ENCODE measurements at regions not wholly inside any gene's neighbourhood (a gene's known extent, or its start where the extent isn't known, plus 50 kb on each side); places are given as distances from the start of the nearest gene placed in this dataset.

GRCh38 chr2:76251342-76251741 is 540.6 kb upstream of the GCFC2 start:
- no peak overlapping the region for H3K4me3 ChIP-seq (ENCODE audit: low read depth, low read length)
- TF ChIP-seq CTCF (IDR thresholded peaks at IDR 0.05; ENCODE audit: low read depth, low read length): no peak
- DNase-seq (ENCODE audit: low read depth, low spot score): no peak
- in situ Hi-C loops (cut with HindIII; ENCODE audit: low sequenced_read_pairs): no loop called here

DNA sequence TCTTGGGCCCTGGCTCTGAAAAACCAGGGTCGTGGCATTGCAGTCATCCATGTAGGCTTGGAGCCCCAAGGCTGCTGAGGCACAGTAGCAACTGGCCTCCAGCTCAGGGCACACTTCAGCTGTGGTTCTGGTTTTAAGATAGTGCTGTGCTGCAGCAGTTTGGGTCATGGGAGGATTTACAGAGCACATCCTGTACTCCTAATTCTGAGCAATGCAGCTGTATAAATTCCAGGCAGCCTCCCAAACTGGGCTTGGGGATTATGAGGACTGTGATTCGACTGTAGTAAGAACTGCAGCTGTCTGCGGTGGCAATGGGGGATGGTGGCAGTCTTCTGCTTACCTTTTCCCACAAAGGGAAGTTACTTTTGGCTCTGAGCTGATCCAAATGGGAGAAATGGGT is 536.3 kb upstream of the GCFC2 start:
- TF ChIP-seq CTCF (IDR thresholded peaks at IDR 0.05; ENCODE audit: low read depth, low read length): no peak
- no peak overlapping the region for H3K4me3 ChIP-seq (ENCODE audit: low read depth, low read length)
- DNase-seq (ENCODE audit: low read depth, low spot score): no peak
- in situ Hi-C loops (cut with HindIII; ENCODE audit: low sequenced_read_pairs): no loop called here

DNA sequence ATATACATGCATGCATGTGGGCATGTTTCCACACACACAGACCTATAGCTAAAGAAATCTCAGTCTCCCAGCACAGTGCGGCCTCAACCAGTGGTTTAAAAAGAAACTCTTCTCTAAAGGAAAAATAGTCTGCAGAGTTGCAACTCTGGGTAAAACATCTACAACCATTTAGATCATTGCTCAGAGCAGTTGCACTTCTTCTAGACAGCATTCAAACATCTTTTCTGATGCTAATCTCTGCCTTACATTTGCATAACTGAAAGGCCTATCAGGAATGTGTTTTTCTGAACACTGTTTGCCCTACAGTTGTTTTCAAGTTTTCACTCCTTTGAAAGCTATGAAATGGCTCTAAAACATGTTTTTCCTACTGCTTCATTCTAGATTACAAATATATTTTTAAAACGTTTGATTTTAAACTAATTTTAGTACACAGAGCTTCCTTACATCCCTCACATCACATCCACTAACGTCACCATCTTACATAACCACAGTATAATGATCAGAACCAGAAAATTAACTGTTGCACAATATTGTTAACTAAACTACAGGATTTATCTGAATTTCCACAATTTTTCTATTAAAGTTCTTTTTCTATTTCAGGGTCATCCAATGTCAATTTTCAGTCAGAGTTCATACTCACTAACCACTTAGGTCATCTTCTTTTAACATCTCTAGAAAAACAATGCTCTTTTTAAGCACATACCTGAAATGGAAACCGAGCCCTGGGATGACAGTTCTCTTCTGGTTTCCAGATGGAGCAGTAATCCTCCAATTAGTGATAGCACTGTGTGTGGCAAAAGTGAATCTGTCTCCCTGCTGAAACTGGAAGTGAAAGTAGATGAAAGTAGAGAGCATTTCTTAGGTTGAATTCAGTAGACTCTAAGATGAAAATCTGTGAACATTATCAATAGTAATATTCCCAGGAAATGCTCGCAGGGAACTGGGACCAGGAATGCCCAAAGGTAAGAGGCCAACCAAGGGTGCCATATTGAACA is 501.6 kb upstream of the GCFC2 start:
- in situ Hi-C loops (cut with HindIII; ENCODE audit: low sequenced_read_pairs): no loop called here
- no peak for TF ChIP-seq CTCF (IDR thresholded peaks at IDR 0.05; ENCODE audit: low read depth, low read length)
- no peak overlapping the region for H3K4me3 ChIP-seq (ENCODE audit: low read depth, low read length)
- no peak for DNase-seq (ENCODE audit: low read depth, low spot score)

DNA sequence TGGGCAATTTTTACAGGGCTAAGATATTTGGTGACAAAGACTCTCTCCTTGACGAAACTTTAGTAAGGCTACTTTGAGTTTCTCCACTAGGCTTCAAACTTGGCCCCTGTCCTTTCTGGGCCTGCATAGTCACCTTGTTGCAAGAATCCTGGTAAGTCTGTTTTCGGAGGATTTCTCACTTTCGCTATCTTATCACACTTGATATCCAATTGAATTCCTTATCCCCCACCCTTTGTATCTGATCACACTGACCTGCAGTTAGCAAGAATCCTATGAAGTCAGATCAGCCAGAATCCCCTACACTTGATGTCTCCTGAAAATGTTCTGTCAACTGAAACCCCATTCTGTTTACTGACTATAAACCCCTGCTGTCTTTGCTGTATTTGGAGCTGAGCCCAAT is 499.8 kb upstream of the GCFC2 start:
- DNase-seq (ENCODE audit: low read depth, low spot score): no peak
- in situ Hi-C loops (cut with HindIII; ENCODE audit: low sequenced_read_pairs): no loop called here
- no peak for TF ChIP-seq CTCF (IDR thresholded peaks at IDR 0.05; ENCODE audit: low read depth, low read length)
- H3K4me3 ChIP-seq (ENCODE audit: low read depth, low read length): no peak overlapping the region

GRCh38 chr2:76204048-76204447 is 493.3 kb upstream of the GCFC2 start:
- DNase-seq (ENCODE audit: low read depth, low spot score): no peak
- TF ChIP-seq CTCF (IDR thresholded peaks at IDR 0.05; ENCODE audit: low read depth, low read length): no peak
- no peak overlapping the region for H3K4me3 ChIP-seq (ENCODE audit: low read depth, low read length)
- in situ Hi-C loops (cut with HindIII; ENCODE audit: low sequenced_read_pairs): no loop called here

GRCh38 chr2:76202866-76203265 is 492.2 kb upstream of the GCFC2 start:
- in situ Hi-C loops (cut with HindIII; ENCODE audit: low sequenced_read_pairs): no loop called here

More at GRCh38 chr2:76202866-76203265, 492.2 kb upstream of the GCFC2 start:
- no peak for DNase-seq (ENCODE audit: low read depth, low spot score)
- no peak overlapping the region for H3K4me3 ChIP-seq (ENCODE audit: low read depth, low read length)
- no peak for TF ChIP-seq CTCF (IDR thresholded peaks at IDR 0.05; ENCODE audit: low read depth, low read length)
